SK-N-SH (cell line): ENCODE measurements at regions not wholly inside any gene's neighbourhood (a gene's known extent, or its start where the extent isn't known, plus 50 kb on each side); places are given as distances from the start of the nearest gene placed in this dataset.

Experiments used
- CTCF ChIA-PET: fragments of 300-600, 350-600 bp; formaldehyde crosslinking; extraction: SDS; loops from one replicate; lab custom pipeline; 2021; lab: Yijun Ruan, JAX
- POLR2A ChIA-PET: fragments of 350-600 bp; sonication (Branson Sonifier 250); formaldehyde crosslinking; extraction: SDS; loops from one replicate; lab custom pipeline; 2020; ENCODE audit warnings: antibody characterized with exemption, inconsistent platforms; lab: Yijun Ruan, JAX
- DNase-seq: peaks from one replicate; pipeline ENCODE4 v3.0.0; 2012
- H2AFZ ChIP-seq: fragments of 200-600 bp; sonication (generic); 2 replicates; pipeline ENCODE4 v1.8.1; 2016; ENCODE audit warnings: antibody characterized with exemption, mild to moderate bottlenecking, low read depth
- H3F3A ChIP-seq: fragments of 200-600 bp; sonication (generic); replicated peaks from 2 replicates; pipeline ENCODE3; 2016; ENCODE audit warnings: antibody characterized with exemption, mild to moderate bottlenecking; ENCODE audit not compliant: insufficient read depth
- H3K27ac ChIP-seq, 2 experiments: fragments of 200-500 bp in 1 of 2; fragments of 200-600 bp in 1 of 2; sonication (Bioruptor generic) in 1 of 2; sonication (generic), shearing (Covaris generic) in 1 of 2; 2 replicates each; pipeline versions ENCODE4 v1.5.1 to v1.6.1; 2014 to 2016; ENCODE audit warnings: low read depth in 2 of 2, inconsistent platforms in 1 of 2, low read length in 1 of 2, mild to moderate bottlenecking in 1 of 2, mixed read lengths in 1 of 2
- H3K27me3 ChIP-seq: fragments of 200-600 bp; sonication (generic), shearing (Covaris generic); 2 replicates; pipeline ENCODE4 v1.6.1; 2016; ENCODE audit warnings: mixed run types; ENCODE audit not compliant: insufficient read depth
- H3K36me3 ChIP-seq, 2 experiments: fragments of 200-500 bp in 1 of 2; fragments of 200-600 bp in 1 of 2; sonication (Bioruptor generic) in 1 of 2; sonication (generic) in 1 of 2; replicated peaks in 1 of 2; 2 replicates each; pipeline versions ENCODE3 to v1.5.1; 2014 to 2016; ENCODE audit warnings: low read length in 1 of 2, mild to moderate bottlenecking in 1 of 2; ENCODE audit not compliant: insufficient read depth in 2 of 2, control insufficient read depth in 1 of 2
- H3K4me1 ChIP-seq, 2 experiments: fragments of 200-500 bp in 1 of 2; fragments of 200-600 bp in 1 of 2; sonication (Bioruptor generic) in 1 of 2; sonication (generic), shearing (Covaris generic) in 1 of 2; 2 replicates each; pipeline versions ENCODE4 v1.5.1 to v1.6.1; 2014 to 2016; ENCODE audit warnings: low read depth in 1 of 2, low read length in 1 of 2, mixed run types in 1 of 2; ENCODE audit not compliant: insufficient read depth in 2 of 2, control insufficient read depth in 1 of 2
- H3K4me2 ChIP-seq: fragments of 200-600 bp; sonication (generic), shearing (Covaris generic); 2 replicates; pipeline ENCODE4 v1.6.1; 2017; ENCODE audit warnings: mixed run types
- H3K4me3 ChIP-seq, 2 experiments: fragments of 200-500 bp in 1 of 2; fragments of 200-600 bp in 1 of 2; sonication (Bioruptor generic) in 1 of 2; sonication (generic), shearing (Covaris generic) in 1 of 2; 2 replicates each; pipeline versions ENCODE4 v1.5.1 to v1.8.1; 2014 to 2016; ENCODE audit warnings: low read depth in 2 of 2, inconsistent platforms in 1 of 2, low read length in 1 of 2, mild to moderate bottlenecking in 1 of 2, mixed read lengths in 1 of 2, moderate library complexity in 1 of 2
- H3K79me2 ChIP-seq: fragments of 200-600 bp; sonication (generic); 2 replicates; pipeline ENCODE4 v1.8.1; 2017; ENCODE audit warnings: mild to moderate bottlenecking; ENCODE audit not compliant: insufficient read depth
- H3K9ac ChIP-seq: fragments of 200-600 bp; sonication (generic); 2 replicates; pipeline ENCODE4 v1.6.1; 2017; ENCODE audit warnings: mixed run types
- H3K9me2 ChIP-seq: fragments of 200-600 bp; sonication (generic); 2 replicates; pipeline ENCODE4 v1.6.1; 2017; ENCODE audit warnings: mixed run types
- H3K9me3 ChIP-seq: fragments of 200-600 bp; sonication (generic); 2 replicates; pipeline ENCODE4 v1.6.1; 2017; ENCODE audit warnings: mixed run types, mild to moderate bottlenecking, moderate library complexity
- H4K20me1 ChIP-seq: fragments of 200-600 bp; sonication (generic); 2 replicates; pipeline ENCODE4 v1.6.1; 2017; ENCODE audit warnings: mild to moderate bottlenecking, mixed run types; ENCODE audit not compliant: insufficient read depth
- EZH2phosphoT487 ChIP-seq: fragments of 200-600 bp; sonication (generic); IDR thresholded peaks from 2 replicates; pipeline ENCODE4 v1.6.1; 2017; ENCODE audit warnings: low read depth, mixed run types, mild to moderate bottlenecking, antibody characterized with exemption, moderate library complexity, borderline replicate concordance
- FOSL2 ChIP-seq: IDR thresholded peaks from 2 replicates; pipeline ENCODE4 v1.4.0; 2012; ENCODE audit warnings: low read depth, mild to moderate bottlenecking, moderate library complexity, borderline replicate concordance
- FOXJ3 ChIP-seq: sonication (generic); formaldehyde crosslinking; IDR thresholded peaks from 2 replicates; pipeline ENCODE4 v1.5.1; 2020; ENCODE audit warnings: mild to moderate bottlenecking, missing genetic modification reagents
- FOXM1 ChIP-seq: IDR thresholded peaks from 2 replicates; pipeline ENCODE4 v1.4.0; 2012; ENCODE audit warnings: low read depth, mild to moderate bottlenecking
- JUND ChIP-seq: IDR thresholded peaks from 2 replicates; pipeline ENCODE4 v1.4.0; 2012
- MXI1 ChIP-seq: IDR thresholded peaks from 2 replicates; pipeline ENCODE4 v1.6.1; 2012; ENCODE audit warnings: mild to moderate bottlenecking, low read depth, low read length, improper control_type of control experiment
- NFIC ChIP-seq: IDR thresholded peaks from 2 replicates; pipeline ENCODE4 v1.4.0; 2012; ENCODE audit warnings: borderline replicate concordance
- NRF1 ChIP-seq: IDR thresholded peaks from 2 replicates; pipeline ENCODE4 v1.6.1; 2012; ENCODE audit warnings: low read depth, mild to moderate bottlenecking, low read length
- POLR2AphosphoS5 ChIP-seq: IDR thresholded peaks from 2 replicates; pipeline ENCODE4 v1.6.1; 2012; ENCODE audit warnings: low read depth, low read length
- RCOR1 ChIP-seq: fragments of 150-350 bp; IDR thresholded peaks from 2 replicates; pipeline ENCODE4 v1.6.1; 2017; ENCODE audit warnings: antibody characterized with exemption, low read length
- RFX5 ChIP-seq: IDR thresholded peaks from 2 replicates; pipeline ENCODE4 v1.6.1; 2012; ENCODE audit warnings: mild to moderate bottlenecking, improper control_type of control experiment, low read length
- SIN3A ChIP-seq: IDR thresholded peaks from 2 replicates; pipeline ENCODE4 v1.6.1; 2012; ENCODE audit warnings: low read depth, mild to moderate bottlenecking, low read length, moderate library complexity, borderline replicate concordance
- SMC3 ChIP-seq: IDR thresholded peaks from 2 replicates; pipeline ENCODE4 v1.6.1; 2012; ENCODE audit warnings: low read depth, low read length, improper control_type of control experiment
- WGBS: methylation state at CpG from one replicate; pipeline ENCODE4 v1.1.6; 2017; ENCODE audit warnings: low lambda C conversion rate; 5-methylcytosine and 5-hydroxymethylcytosine counted together
- TF ChIP-seq, protein P1 (sequence below): fragments of 150-350 bp; IDR thresholded peaks from 2 replicates; pipeline ENCODE4 v1.6.1; 2017; ENCODE audit warnings: antibody characterized with exemption, low read length, low read depth, borderline replicate concordance
- TF ChIP-seq, protein P2 (sequence below): fragments of 150-350 bp; IDR thresholded peaks from 2 replicates; pipeline ENCODE4 v1.6.1; 2016; ENCODE audit warnings: mild to moderate bottlenecking, low read depth, low read length
- TF ChIP-seq, protein P3 (sequence below): IDR thresholded peaks from 2 replicates; pipeline ENCODE4 v1.6.1; 2012; ENCODE audit warnings: mild to moderate bottlenecking, low read depth, low read length, moderate library complexity
- TF ChIP-seq, protein P4 (sequence below): IDR thresholded peaks from 2 replicates; pipeline ENCODE4 v1.4.0; 2012; ENCODE audit warnings: low read depth, borderline replicate concordance
- TF ChIP-seq, protein P5 (sequence below): IDR thresholded peaks from 2 replicates; pipeline ENCODE4 v1.4.0; 2012; ENCODE audit warnings: low read depth, borderline replicate concordance

DNA sequence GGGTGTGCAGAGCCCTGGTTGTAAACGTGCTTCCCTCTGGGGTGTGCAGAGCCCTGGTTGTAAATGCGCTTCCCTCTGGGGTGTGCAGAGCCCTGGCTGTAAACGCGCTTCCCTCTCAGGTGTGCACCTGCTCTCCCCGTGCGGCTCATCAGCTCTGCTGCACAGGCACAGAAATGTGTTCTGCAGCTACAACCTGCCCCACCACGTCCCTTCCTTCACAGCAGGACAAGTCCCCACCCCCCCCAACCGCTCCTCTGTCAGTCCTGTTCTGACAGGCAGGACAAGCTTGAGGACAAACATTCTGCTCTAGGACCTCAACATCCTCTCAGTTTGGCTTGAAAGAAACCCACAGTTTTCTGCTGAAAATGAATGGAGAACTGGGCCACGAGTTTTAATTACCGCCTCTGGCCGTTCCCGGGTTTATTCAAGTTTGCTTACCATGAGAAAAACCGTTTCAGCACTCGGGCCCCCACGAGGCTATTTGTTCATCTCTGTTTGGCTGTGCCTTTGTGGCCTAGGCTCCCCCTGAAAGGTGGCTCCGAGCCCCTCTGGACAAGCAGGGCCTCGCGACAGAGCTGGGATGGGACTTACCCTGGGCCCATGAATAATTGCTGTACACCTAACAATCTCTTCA lies 81.0 kb upstream of the ASB18 start:
- CTCF ChIA-PET: no interaction called here
- no peaks in the 10 kb centered on the region for H3F3A ChIP-seq
- TF ChIP-seq, protein P1, sequence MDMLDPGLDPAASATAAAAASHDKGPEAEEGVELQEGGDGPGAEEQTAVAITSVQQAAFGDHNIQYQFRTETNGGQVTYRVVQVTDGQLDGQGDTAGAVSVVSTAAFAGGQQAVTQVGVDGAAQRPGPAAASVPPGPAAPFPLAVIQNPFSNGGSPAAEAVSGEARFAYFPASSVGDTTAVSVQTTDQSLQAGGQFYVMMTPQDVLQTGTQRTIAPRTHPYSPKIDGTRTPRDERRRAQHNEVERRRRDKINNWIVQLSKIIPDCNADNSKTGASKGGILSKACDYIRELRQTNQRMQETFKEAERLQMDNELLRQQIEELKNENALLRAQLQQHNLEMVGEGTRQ: no peak
- no peak for TF ChIP-seq SIN3A
- no peak for TF ChIP-seq EZH2phosphoT487
- no peak for TF ChIP-seq POLR2AphosphoS5
- TF ChIP-seq, protein P2, sequence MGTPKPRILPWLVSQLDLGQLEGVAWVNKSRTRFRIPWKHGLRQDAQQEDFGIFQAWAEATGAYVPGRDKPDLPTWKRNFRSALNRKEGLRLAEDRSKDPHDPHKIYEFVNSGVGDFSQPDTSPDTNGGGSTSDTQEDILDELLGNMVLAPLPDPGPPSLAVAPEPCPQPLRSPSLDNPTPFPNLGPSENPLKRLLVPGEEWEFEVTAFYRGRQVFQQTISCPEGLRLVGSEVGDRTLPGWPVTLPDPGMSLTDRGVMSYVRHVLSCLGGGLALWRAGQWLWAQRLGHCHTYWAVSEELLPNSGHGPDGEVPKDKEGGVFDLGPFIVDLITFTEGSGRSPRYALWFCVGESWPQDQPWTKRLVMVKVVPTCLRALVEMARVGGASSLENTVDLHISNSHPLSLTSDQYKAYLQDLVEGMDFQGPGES: no peak
- no peak for TF ChIP-seq SMC3
- TF ChIP-seq FOXM1: no peak
- no peak for TF ChIP-seq FOSL2
- no peak for TF ChIP-seq RCOR1
- TF ChIP-seq, all 33 proteins: peak for 0
- Histone ChIP-seq H3K4me1 (no peaks in the 10 kb centered on the region), H3K36me3 (no peaks in the 10 kb centered on the region), H3K9ac (no peak overlapping the region), H3K9me3 (no peaks in the 10 kb centered on the region), H3K27ac (no peak overlapping the region), H4K20me1 (no peaks in the 10 kb centered on the region), H3K9me2 (no peaks in the 10 kb centered on the region), H2AFZ (no peak overlapping the region), H3K27me3 (no peaks in the 10 kb centered on the region), H3K4me2 (no peak overlapping the region), H3K4me3 (no peak overlapping the region), H3K79me2 (no peaks in the 10 kb centered on the region)
- DNase-seq: no peak
- 68% methylated on average over 15 of the region's 18 CpGs for WGBS
- POLR2A ChIA-PET: no interaction called here

DNA sequence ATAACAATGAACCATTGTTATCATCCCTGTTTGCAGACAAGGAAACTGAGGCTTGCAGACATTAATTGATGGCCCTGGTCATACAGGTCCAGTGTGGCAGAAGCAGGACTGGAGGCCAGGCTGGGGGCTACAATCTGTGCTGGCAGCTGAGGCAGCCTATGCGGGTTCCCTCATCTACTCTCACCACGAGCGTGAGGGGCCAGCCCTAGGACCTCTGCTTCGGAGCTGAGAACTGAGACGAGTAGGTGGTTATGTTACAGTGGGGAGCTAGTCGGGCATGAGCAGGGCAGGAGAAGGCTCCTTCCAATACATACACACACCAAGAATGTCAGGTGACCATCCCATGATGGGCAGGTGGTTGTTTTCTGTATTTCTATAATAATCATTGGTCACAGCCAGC lies 82.2 kb upstream of the ASB18 start:
- 65% methylated on average over 6 of the region's 6 CpGs for whole genome bisulfite sequencing
- POLR2A ChIA-PET: no interaction called here
- no peak overlapping the region for H3K4me3 ChIP-seq
- TF ChIP-seq RFX5: no peak
- TF ChIP-seq NFIC: no peak
- TF ChIP-seq, protein P3, sequence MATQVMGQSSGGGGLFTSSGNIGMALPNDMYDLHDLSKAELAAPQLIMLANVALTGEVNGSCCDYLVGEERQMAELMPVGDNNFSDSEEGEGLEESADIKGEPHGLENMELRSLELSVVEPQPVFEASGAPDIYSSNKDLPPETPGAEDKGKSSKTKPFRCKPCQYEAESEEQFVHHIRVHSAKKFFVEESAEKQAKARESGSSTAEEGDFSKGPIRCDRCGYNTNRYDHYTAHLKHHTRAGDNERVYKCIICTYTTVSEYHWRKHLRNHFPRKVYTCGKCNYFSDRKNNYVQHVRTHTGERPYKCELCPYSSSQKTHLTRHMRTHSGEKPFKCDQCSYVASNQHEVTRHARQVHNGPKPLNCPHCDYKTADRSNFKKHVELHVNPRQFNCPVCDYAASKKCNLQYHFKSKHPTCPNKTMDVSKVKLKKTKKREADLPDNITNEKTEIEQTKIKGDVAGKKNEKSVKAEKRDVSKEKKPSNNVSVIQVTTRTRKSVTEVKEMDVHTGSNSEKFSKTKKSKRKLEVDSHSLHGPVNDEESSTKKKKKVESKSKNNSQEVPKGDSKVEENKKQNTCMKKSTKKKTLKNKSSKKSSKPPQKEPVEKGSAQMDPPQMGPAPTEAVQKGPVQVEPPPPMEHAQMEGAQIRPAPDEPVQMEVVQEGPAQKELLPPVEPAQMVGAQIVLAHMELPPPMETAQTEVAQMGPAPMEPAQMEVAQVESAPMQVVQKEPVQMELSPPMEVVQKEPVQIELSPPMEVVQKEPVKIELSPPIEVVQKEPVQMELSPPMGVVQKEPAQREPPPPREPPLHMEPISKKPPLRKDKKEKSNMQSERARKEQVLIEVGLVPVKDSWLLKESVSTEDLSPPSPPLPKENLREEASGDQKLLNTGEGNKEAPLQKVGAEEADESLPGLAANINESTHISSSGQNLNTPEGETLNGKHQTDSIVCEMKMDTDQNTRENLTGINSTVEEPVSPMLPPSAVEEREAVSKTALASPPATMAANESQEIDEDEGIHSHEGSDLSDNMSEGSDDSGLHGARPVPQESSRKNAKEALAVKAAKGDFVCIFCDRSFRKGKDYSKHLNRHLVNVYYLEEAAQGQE: no peak
- no peak for TF ChIP-seq MXI1
- no peak for TF ChIP-seq SMC3
- TF ChIP-seq RCOR1: no peak
- no peak for TF ChIP-seq FOXJ3 (CRISPR knock-in tag)
- no peak for TF ChIP-seq FOXM1
- TF ChIP-seq, protein P4, sequence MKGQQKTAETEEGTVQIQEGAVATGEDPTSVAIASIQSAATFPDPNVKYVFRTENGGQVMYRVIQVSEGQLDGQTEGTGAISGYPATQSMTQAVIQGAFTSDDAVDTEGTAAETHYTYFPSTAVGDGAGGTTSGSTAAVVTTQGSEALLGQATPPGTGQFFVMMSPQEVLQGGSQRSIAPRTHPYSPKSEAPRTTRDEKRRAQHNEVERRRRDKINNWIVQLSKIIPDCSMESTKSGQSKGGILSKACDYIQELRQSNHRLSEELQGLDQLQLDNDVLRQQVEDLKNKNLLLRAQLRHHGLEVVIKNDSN: no peak
- no peak for TF ChIP-seq JUND
- TF ChIP-seq, protein P5, sequence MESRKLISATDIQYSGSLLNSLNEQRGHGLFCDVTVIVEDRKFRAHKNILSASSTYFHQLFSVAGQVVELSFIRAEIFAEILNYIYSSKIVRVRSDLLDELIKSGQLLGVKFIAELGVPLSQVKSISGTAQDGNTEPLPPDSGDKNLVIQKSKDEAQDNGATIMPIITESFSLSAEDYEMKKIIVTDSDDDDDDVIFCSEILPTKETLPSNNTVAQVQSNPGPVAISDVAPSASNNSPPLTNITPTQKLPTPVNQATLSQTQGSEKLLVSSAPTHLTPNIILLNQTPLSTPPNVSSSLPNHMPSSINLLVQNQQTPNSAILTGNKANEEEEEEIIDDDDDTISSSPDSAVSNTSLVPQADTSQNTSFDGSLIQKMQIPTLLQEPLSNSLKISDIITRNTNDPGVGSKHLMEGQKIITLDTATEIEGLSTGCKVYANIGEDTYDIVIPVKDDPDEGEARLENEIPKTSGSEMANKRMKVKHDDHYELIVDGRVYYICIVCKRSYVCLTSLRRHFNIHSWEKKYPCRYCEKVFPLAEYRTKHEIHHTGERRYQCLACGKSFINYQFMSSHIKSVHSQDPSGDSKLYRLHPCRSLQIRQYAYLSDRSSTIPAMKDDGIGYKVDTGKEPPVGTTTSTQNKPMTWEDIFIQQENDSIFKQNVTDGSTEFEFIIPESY: no peak
- TF ChIP-seq NRF1: no peak

More for the DNA sequence above, 82.2 kb upstream of the ASB18 start:
- no peak for DNase-seq
- Histone ChIP-seq H3K9ac (no peak overlapping the region), H3K36me3 (no peaks in the 10 kb centered on the region), H3K79me2 (no peaks in the 10 kb centered on the region), H3K9me2 (no peaks in the 10 kb centered on the region), H3K4me1 (no peaks in the 10 kb centered on the region), H3K4me2 (no peak overlapping the region), H3K27me3 (no peaks in the 10 kb centered on the region), H3F3A (no peaks in the 10 kb centered on the region), H2AFZ (no peak overlapping the region), H4K20me1 (no peaks in the 10 kb centered on the region), H3K9me3 (no peaks in the 10 kb centered on the region), H3K27ac (no peak overlapping the region)
- CTCF ChIA-PET: no interaction called here
